ENCODE measurements at regions not wholly inside any gene's neighbourhood (a gene's known extent, or its start where the extent isn't known, plus 50 kb on each side); places are given as distances from the start of the nearest gene placed in this dataset.
"Not testable (repeated sequence)": the region's sequence is repeated elsewhere in the genome, so short reads cannot be mapped to it uniquely, and the experiment has no call there.

- H4K91ac ChIP-seq (ENCODE audit: insufficient read depth, low read depth, low read length); H3K27me3 ChIP-seq (ENCODE audit: control insufficient read depth, insufficient read depth, low read length); DNase-seq; POLR2A ChIA-PET (ENCODE audit: unreplicated experiment); H3K9me1 ChIP-seq (ENCODE audit: insufficient read depth, low read length); H3K56ac ChIP-seq (ENCODE audit: extremely low read depth, insufficient read depth, low read length); ATAC-seq (ENCODE audit: low read depth); H3K36me3 ChIP-seq (ENCODE audit: control insufficient read depth, insufficient read depth, low read length); in situ Hi-C loops (cut with MboI; ENCODE audit: low sequenced_read_pairs); H3K14ac ChIP-seq (replicated peaks; ENCODE audit: low read depth, low read length); H3K23ac ChIP-seq (ENCODE audit: low read depth, low read length); H3K4me1 ChIP-seq (ENCODE audit: control insufficient read depth, insufficient read depth, low read length); H2BK20ac ChIP-seq (ENCODE audit: low read depth, low read length); H3K4ac ChIP-seq (ENCODE audit: low read depth, low read length); H4K5ac ChIP-seq (ENCODE audit: low read depth, low read length); H3K18ac ChIP-seq (ENCODE audit: low read depth, low read length); dilution Hi-C loops (cut with HindIII; ENCODE audit: low sequenced_read_pairs, unreplicated experiment); BruUV-seq (replicated peaks); H3K27ac ChIP-seq (ENCODE audit: insufficient read depth, low read length); H3K4me2 ChIP-seq (ENCODE audit: low read depth, low read length); H2BK15ac ChIP-seq (ENCODE audit: low read depth, low read length); H2BK120ac ChIP-seq (ENCODE audit: low read depth, low read length); H2AK9ac ChIP-seq (replicated peaks; ENCODE audit: low read depth, low read length, poor library complexity); H3K4me3 ChIP-seq (ENCODE audit: insufficient read depth, low read depth, low read length); H4K20me1 ChIP-seq (ENCODE audit: insufficient read depth, low read length); H3K79me1 ChIP-seq (ENCODE audit: low read depth in 1 of 2, low read length in 2 of 2); H4K8ac ChIP-seq (ENCODE audit: low read depth in 2 of 2, low read length in 2 of 2); H3K9me3 ChIP-seq (ENCODE audit: control insufficient read depth, insufficient read depth, low read length); H3K9ac ChIP-seq (ENCODE audit: low read depth, low read length); H2BK5ac ChIP-seq (ENCODE audit: low read depth, low read length, poor library complexity, severe bottlenecking); H2AFZ ChIP-seq (replicated peaks; ENCODE audit: low read length, poor library complexity); H2AK5ac ChIP-seq (ENCODE audit: low read depth, low read length); CTCF ChIA-PET; intact Hi-C loops (cut with micrococcal nuclease): not testable (repeated sequence)
- WGBS, 2 experiments (ENCODE audit: extremely low coverage in 2 of 2, insufficient read length in 1 of 2), result no CpG with 5 or more reads among the region's 2 CpGs
Observed at GRCh38 chr7:29699723-29700122, 106.6 kb upstream of the WIPF3 start.

GRCh38 chr7:29701540-29701939 is 104.8 kb upstream of the WIPF3 start:
- H3K4me1 ChIP-seq (ENCODE audit: control insufficient read depth, insufficient read depth, low read length); H2AK5ac ChIP-seq (ENCODE audit: low read depth, low read length); H3K9me1 ChIP-seq (ENCODE audit: insufficient read depth, low read length); in situ Hi-C loops (cut with MboI; ENCODE audit: low sequenced_read_pairs); H4K5ac ChIP-seq (ENCODE audit: low read depth, low read length); H3K36me3 ChIP-seq (ENCODE audit: control insufficient read depth, insufficient read depth, low read length); DNase-seq; H4K8ac ChIP-seq (ENCODE audit: low read depth in 2 of 2, low read length in 2 of 2); H2BK120ac ChIP-seq (ENCODE audit: low read depth, low read length); H3K79me1 ChIP-seq (ENCODE audit: low read depth in 1 of 2, low read length in 2 of 2); H3K27me3 ChIP-seq (ENCODE audit: control insufficient read depth, insufficient read depth, low read length); H2BK15ac ChIP-seq (ENCODE audit: low read depth, low read length); H2AK9ac ChIP-seq (replicated peaks; ENCODE audit: low read depth, low read length, poor library complexity); ATAC-seq (ENCODE audit: low read depth); H4K20me1 ChIP-seq (ENCODE audit: insufficient read depth, low read length); H3K9me3 ChIP-seq (ENCODE audit: control insufficient read depth, insufficient read depth, low read length); H3K4ac ChIP-seq (ENCODE audit: low read depth, low read length); BruUV-seq (replicated peaks); dilution Hi-C loops (cut with HindIII; ENCODE audit: low sequenced_read_pairs, unreplicated experiment); intact Hi-C loops (cut with micrococcal nuclease); H3K56ac ChIP-seq (ENCODE audit: extremely low read depth, insufficient read depth, low read length); H3K18ac ChIP-seq (ENCODE audit: low read depth, low read length); H2BK5ac ChIP-seq (ENCODE audit: low read depth, low read length, poor library complexity, severe bottlenecking); H3K23ac ChIP-seq (ENCODE audit: low read depth, low read length); H2BK20ac ChIP-seq (ENCODE audit: low read depth, low read length); H4K91ac ChIP-seq (ENCODE audit: insufficient read depth, low read depth, low read length); H3K14ac ChIP-seq (replicated peaks; ENCODE audit: low read depth, low read length); CTCF ChIA-PET; H3K4me2 ChIP-seq (ENCODE audit: low read depth, low read length); H3K27ac ChIP-seq (ENCODE audit: insufficient read depth, low read length); H3K4me3 ChIP-seq (ENCODE audit: insufficient read depth, low read depth, low read length); POLR2A ChIA-PET (ENCODE audit: unreplicated experiment); H2AFZ ChIP-seq (replicated peaks; ENCODE audit: low read length, poor library complexity); H3K9ac ChIP-seq (ENCODE audit: low read depth, low read length): not testable (repeated sequence)
- no CpG with 5 or more reads among the region's 1 CpG for WGBS, 2 experiments (ENCODE audit: extremely low coverage in 2 of 2, insufficient read length in 1 of 2)
